Hepatocyte (in vitro differentiated cells): ENCODE measurements at regions not wholly inside any gene's neighbourhood (a gene's known extent, or its start where the extent isn't known, plus 50 kb on each side); places are given as distances from the start of the nearest gene placed in this dataset.
"Not testable (repeated sequence)": the region's sequence is repeated elsewhere in the genome, so short reads cannot be mapped to it uniquely, and the experiment has no call there.

ENCODE experiments used
- CTCF ChIP-seq: fragments of 200-600 bp; sonication (generic); IDR thresholded peaks from 2 replicates; pipeline ENCODE4 v1.5.1; 2016; ENCODE audit warnings: antibody characterized with exemption, mild to moderate bottlenecking; ENCODE audit not compliant: poor library complexity
- EZH2 ChIP-seq: fragments of 200-600 bp; sonication (generic); IDR thresholded peaks from 2 replicates; pipeline ENCODE4 v1.6.1; 2016; ENCODE audit warnings: antibody characterized with exemption, mild to moderate bottlenecking, borderline replicate concordance
- EZH2phosphoT487 ChIP-seq: fragments of 200-600 bp; sonication (generic); IDR thresholded peaks from one replicate; pipeline ENCODE4 v1.6.1; 2018; ENCODE audit warnings: antibody characterized with exemption, mild to moderate bottlenecking, low read depth, moderate library complexity; ENCODE audit not compliant: unreplicated experiment, severe bottlenecking

DNA sequence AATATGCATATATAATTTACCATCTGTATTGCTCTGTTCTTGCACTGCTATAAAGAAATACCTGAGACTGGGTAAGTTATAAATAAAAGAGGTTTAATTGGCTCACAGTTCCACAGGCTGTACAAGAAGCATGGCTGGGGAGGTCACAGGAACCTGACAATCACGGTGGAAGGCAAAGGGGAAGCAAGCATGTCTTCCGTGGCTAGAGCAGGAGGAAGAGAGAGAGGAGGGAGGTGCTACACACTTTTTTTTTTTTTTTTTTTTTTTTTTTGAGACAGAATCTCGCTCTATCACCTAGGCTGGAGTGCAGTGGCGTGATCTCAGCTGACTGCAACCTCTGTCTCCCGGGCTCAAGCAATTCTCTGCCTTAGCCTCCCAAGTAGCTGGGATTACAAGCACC is 150.9 kb upstream of the DTNBP1 start:
- TF ChIP-seq CTCF, EZH2, EZH2phosphoT487: not testable (repeated sequence)
